Osteoblast (primary cell): ENCODE measurements at regions not wholly inside any gene's neighbourhood (a gene's known extent, or its start where the extent isn't known, plus 50 kb on each side); places are given as distances from the start of the nearest gene placed in this dataset.

Experiments
- DNase-seq: peaks from one replicate; pipeline ENCODE4 v3.0.0; 2011; ENCODE audit warnings: low spot score, mixed read lengths; ENCODE audit not compliant: insufficient read length; ENCODE audit errors: missing footprints
- H2AFZ ChIP-seq: 2 replicates; pipeline ENCODE4 v1.6.0; 2011; ENCODE audit warnings: mild to moderate bottlenecking, low read length
- H3K27ac ChIP-seq: 2 replicates; pipeline ENCODE4 v1.5.1; 2011; ENCODE audit warnings: mild to moderate bottlenecking, low read depth, low read length, moderate library complexity
- H3K27me3 ChIP-seq: 2 replicates; pipeline ENCODE4 v1.6.0; 2012; ENCODE audit warnings: mild to moderate bottlenecking, control low read depth, inconsistent platforms, low read length, moderate library complexity; ENCODE audit not compliant: insufficient read depth
- H3K36me3 ChIP-seq: 2 replicates; pipeline ENCODE4 v1.5.1; 2011; ENCODE audit warnings: mild to moderate bottlenecking, low read length, control low read depth, moderate library complexity; ENCODE audit not compliant: insufficient read depth
- H3K4me1 ChIP-seq: 2 replicates; pipeline ENCODE4 v1.5.1; 2011; ENCODE audit warnings: mild to moderate bottlenecking, low read length, control low read depth, moderate library complexity; ENCODE audit not compliant: insufficient read depth
- H3K4me2 ChIP-seq: 2 replicates; pipeline ENCODE4 v1.6.0; 2011; ENCODE audit warnings: mild to moderate bottlenecking, low read length; ENCODE audit not compliant: insufficient read depth
- H3K4me3 ChIP-seq: fragments of 200-600 bp; sonication (generic); 3 replicates; pipeline ENCODE4 v1.5.1; 2012; ENCODE audit warnings: mild to moderate bottlenecking, low read length, inconsistent platforms; ENCODE audit not compliant: insufficient read depth
- H3K79me2 ChIP-seq: 2 replicates; pipeline ENCODE4 v1.6.0; 2012; ENCODE audit warnings: mild to moderate bottlenecking, low read length, control low read depth, inconsistent platforms; ENCODE audit not compliant: insufficient read depth
- H3K9me3 ChIP-seq: 2 replicates; pipeline ENCODE4 v1.5.1; 2011; ENCODE audit warnings: low read depth, low read length, control low read depth
- H4K20me1 ChIP-seq: 2 replicates; pipeline ENCODE4 v1.6.0; 2012; ENCODE audit warnings: mild to moderate bottlenecking, low read length, control low read depth; ENCODE audit not compliant: insufficient read depth
- CTCF ChIP-seq: IDR thresholded peaks from 2 replicates; pipeline ENCODE4 v1.5.1; 2011; ENCODE audit warnings: mild to moderate bottlenecking, low read depth, low read length, moderate library complexity; ENCODE audit errors: extremely low read depth

- no peak for TF ChIP-seq CTCF
- no peaks in the 10 kb centered on the region for H3K36me3 ChIP-seq
- H4K20me1 ChIP-seq: no peaks in the 10 kb centered on the region
- no peak overlapping the region for H3K27ac ChIP-seq
- H3K4me3 ChIP-seq: no peak overlapping the region
- peaks cover 4% of the 10 kb centered on the region for H3K27me3 ChIP-seq
- no peaks in the 10 kb centered on the region for H3K4me1 ChIP-seq
- no peaks in the 10 kb centered on the region for H3K9me3 ChIP-seq
- H3K4me2 ChIP-seq: no peak overlapping the region
- H2AFZ ChIP-seq: no peak overlapping the region
- no peak for DNase-seq
- no peaks in the 10 kb centered on the region for H3K79me2 ChIP-seq
Observed at GRCh38 chr13:95386370-95386769, 85.1 kb upstream of the ABCC4 start.

GRCh38 chr13:95387733-95388207 lies 86.5 kb upstream of the ABCC4 start:
- Histone ChIP-seq H2AFZ (no peak overlapping the region), H3K79me2 (no peaks in the 10 kb centered on the region), H3K4me2 (no peak overlapping the region), H3K4me1 (no peaks in the 10 kb centered on the region), H3K9me3 (no peaks in the 10 kb centered on the region), H3K27ac (no peak overlapping the region), H3K27me3 (peaks cover 4% of the 10 kb centered on the region), H4K20me1 (no peaks in the 10 kb centered on the region), H3K4me3 (no peak overlapping the region), H3K36me3 (no peaks in the 10 kb centered on the region)
- no peak for TF ChIP-seq CTCF
- no peak for DNase-seq

GRCh38 chr13:95388420-95389079 lies 87.3 kb upstream of the ABCC4 start:
- H3K36me3 ChIP-seq: no peaks in the 10 kb centered on the region
- no peak overlapping the region for H3K27ac ChIP-seq
- no peaks in the 10 kb centered on the region for H4K20me1 ChIP-seq
- H3K4me1 ChIP-seq: no peaks in the 10 kb centered on the region
- no peak overlapping the region for H3K4me3 ChIP-seq
- no peak for TF ChIP-seq CTCF
- H3K4me2 ChIP-seq: no peak overlapping the region
- H3K79me2 ChIP-seq: no peaks in the 10 kb centered on the region
- DNase-seq: no peak
- peaks cover 4% of the 10 kb centered on the region for H3K27me3 ChIP-seq
- H2AFZ ChIP-seq: no peak overlapping the region
- no peaks in the 10 kb centered on the region for H3K9me3 ChIP-seq

GRCh38 chr13:95391362-95391761 lies 90.1 kb upstream of the ABCC4 start:
- Histone ChIP-seq H2AFZ (no peak overlapping the region), H3K79me2 (no peaks in the 10 kb centered on the region), H3K9me3 (no peaks in the 10 kb centered on the region), H3K4me2 (no peak overlapping the region), H3K4me3 (no peak overlapping the region), H3K27me3 (peaks cover 7% of the 10 kb centered on the region), H3K4me1 (no peaks in the 10 kb centered on the region), H4K20me1 (no peaks in the 10 kb centered on the region), H3K27ac (no peak overlapping the region), H3K36me3 (no peaks in the 10 kb centered on the region)
- TF ChIP-seq CTCF: no peak
- DNase-seq: no peak
